Natural killer cell treated with Interleukin-12 subunit alpha and Interleukin-12 subunit beta and Interleukin-15 and Interleukin-18, amount 100 ng/mL, for 72 hours (primary cell): ENCODE measurements at regions not wholly inside any gene's neighbourhood (a gene's known extent, or its start where the extent isn't known, plus 50 kb on each side); places are given as distances from the start of the nearest gene placed in this dataset.
"Not testable (repeated sequence)": the region's sequence is repeated elsewhere in the genome, so short reads cannot be mapped to it uniquely, and the experiment has no call there.

ENCODE experiments used
- ATAC-seq, 2 donors: fragments of 150-1000 bp; cut with Tn5 transposase in 1 of 2; sonication (Bioruptor Pico), chemical (Tn5 transposase) in 1 of 2; 2 replicates each; pipeline ENCODE4 v1.10.0; 2021
- DNase-seq: peaks from one replicate; pipeline ENCODE4 v3.0.0; 2022; ENCODE audit warnings: low spot score
- H3K27ac Mint-ChIP-seq, 2 donors: 1 replicate in 1 of 2; 2 replicates in 1 of 2; pipeline ENCODE4 v1.8.0; 2022; ENCODE audit warnings: mixed read lengths in 2 of 2, mild to moderate bottlenecking in 1 of 2, moderate library complexity in 1 of 2
- H3K27me3 Mint-ChIP-seq, 2 donors: 1 replicate in 1 of 2; 2 replicates in 1 of 2; pipeline ENCODE4 v1.8.0; 2022; ENCODE audit warnings: mixed read lengths in 2 of 2
- H3K36me3 Mint-ChIP-seq: one replicate; pipeline ENCODE4 v1.8.0; 2022; ENCODE audit warnings: mixed read lengths
- H3K4me1 Mint-ChIP-seq, 2 donors: 1 replicate in 1 of 2; 2 replicates in 1 of 2; pipeline ENCODE4 v1.8.0; 2022; ENCODE audit warnings: low read depth in 2 of 2, mixed read lengths in 2 of 2, mild to moderate bottlenecking in 1 of 2
- H3K4me3 Mint-ChIP-seq: one replicate; pipeline ENCODE4 v1.8.0; 2022; ENCODE audit warnings: mixed read lengths
- H3K9me3 Mint-ChIP-seq: 2 replicates; pipeline ENCODE4 v1.8.0; 2022; ENCODE audit warnings: mixed read lengths

DNA sequence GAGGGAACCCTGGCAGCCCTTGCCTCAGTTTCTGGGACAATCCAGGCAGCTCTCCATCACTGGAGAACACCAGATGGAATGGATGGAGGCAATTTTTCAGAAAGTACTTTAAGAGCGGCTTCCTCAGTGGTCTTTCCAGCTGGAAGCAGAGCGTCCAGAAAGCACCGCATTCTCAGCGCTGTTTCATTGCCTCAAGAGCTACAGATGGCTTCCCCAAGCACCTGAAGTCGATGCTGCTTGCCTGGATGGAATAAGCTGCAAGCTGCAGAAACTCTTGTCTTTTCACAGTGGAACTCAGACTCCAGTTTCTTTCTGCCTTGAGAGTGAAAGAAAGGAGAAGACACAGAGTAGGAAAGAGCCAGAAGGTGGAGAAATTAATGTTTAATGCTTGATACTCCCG is 766.9 kb downstream of the TDRD15 start:
- ATAC-seq (no peak), DNase-seq (no peak)
- H3K9me3 Mint-ChIP-seq, result peaks cover 21% of the 10 kb centered on the region
- no peaks in the 10 kb centered on the region for H3K27me3 Mint-ChIP-seq
- no peak overlapping the region for H3K27ac Mint-ChIP-seq
- H3K4me3 Mint-ChIP-seq, result no peak overlapping the region
- no peaks in the 10 kb centered on the region for H3K4me1 Mint-ChIP-seq
- H3K36me3 Mint-ChIP-seq, result peaks cover 16% of the 10 kb centered on the region

DNA sequence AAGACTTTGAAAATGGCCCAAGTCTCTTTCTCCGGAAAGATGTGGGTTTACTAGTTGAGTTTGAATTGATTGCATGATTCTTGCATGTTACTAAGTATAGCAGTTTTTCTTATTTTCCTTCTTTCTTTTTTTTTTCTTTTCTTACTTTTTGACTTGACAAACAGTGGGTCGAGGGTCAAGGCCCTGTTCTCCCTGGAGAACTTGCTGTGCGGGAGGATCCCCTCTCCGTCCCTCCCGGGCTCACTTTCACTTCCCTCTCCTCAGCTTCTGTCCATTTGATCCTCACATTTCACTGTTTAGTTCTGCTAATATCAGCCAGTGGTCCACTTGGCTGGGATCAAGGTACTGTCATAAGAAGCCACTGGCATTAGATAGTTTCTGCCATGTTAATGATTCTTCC is 767.4 kb downstream of the TDRD15 start:
- ATAC-seq (no peak), DNase-seq (no peak)
- H3K36me3 Mint-ChIP-seq, result peaks cover 12% of the 10 kb centered on the region
- peaks cover 18% of the 10 kb centered on the region for H3K9me3 Mint-ChIP-seq
- H3K4me3 Mint-ChIP-seq, result no peak overlapping the region
- H3K27ac Mint-ChIP-seq, result no peak overlapping the region
- H3K27me3 Mint-ChIP-seq, result no peaks in the 10 kb centered on the region
- H3K4me1 Mint-ChIP-seq, result no peaks in the 10 kb centered on the region

DNA sequence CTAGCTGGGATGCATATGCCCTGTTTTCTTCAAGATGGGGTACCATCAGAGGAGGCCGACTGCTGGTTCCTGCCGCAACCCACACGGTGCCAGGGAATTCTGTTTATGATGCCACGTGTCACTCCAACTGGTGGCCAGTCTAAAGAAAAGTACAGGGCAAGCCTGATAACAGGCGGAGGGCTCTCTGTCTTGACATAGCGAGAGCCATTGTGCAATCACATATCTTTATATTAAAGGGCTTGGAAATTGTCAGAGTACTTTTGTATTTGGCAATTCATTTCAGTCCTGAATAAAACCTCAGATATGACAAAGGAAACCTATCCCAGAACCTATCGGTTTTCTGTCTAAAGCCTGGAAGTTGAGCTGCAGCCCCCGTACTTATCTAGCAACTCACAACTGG is 768.4 kb downstream of the TDRD15 start:
- Mint-ChIP-seq H3K27me3 (no peaks in the 10 kb centered on the region), H3K27ac (no peak overlapping the region), H3K4me1 (no peaks in the 10 kb centered on the region), H3K9me3 (peaks cover 10% of the 10 kb centered on the region), H3K36me3 (peaks cover 2% of the 10 kb centered on the region), H3K4me3 (no peak overlapping the region)
- DNase-seq (no peak), ATAC-seq (no peak)

DNA sequence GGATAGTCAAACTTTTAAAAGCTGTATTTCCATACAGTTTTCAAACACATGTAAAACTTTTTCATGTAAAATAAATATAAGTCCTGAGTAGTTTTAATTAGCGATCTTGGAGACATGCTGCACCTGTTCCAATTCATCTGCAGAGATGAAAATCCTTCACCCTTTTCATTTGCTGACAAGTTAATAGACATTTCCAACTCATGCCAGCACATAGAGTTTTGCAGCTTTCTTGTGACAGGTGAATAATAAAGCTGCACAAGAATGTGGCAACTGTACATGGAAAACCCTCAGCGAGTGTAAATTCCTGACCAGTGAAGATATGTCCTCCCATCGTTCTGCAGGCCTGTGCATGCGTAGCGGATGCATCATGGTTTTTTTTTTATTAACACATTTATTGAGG is 771.4 kb downstream of the TDRD15 start:
- H3K4me1 Mint-ChIP-seq, result no peaks in the 10 kb centered on the region
- ATAC-seq, result no peak
- no peak for DNase-seq
- no peak overlapping the region for H3K27ac Mint-ChIP-seq
- H3K36me3 Mint-ChIP-seq, result peaks cover 6% of the 10 kb centered on the region
- no peak overlapping the region for H3K4me3 Mint-ChIP-seq
- H3K27me3 Mint-ChIP-seq, result no peaks in the 10 kb centered on the region
- H3K9me3 Mint-ChIP-seq, result peaks cover 11% of the 10 kb centered on the region

DNA sequence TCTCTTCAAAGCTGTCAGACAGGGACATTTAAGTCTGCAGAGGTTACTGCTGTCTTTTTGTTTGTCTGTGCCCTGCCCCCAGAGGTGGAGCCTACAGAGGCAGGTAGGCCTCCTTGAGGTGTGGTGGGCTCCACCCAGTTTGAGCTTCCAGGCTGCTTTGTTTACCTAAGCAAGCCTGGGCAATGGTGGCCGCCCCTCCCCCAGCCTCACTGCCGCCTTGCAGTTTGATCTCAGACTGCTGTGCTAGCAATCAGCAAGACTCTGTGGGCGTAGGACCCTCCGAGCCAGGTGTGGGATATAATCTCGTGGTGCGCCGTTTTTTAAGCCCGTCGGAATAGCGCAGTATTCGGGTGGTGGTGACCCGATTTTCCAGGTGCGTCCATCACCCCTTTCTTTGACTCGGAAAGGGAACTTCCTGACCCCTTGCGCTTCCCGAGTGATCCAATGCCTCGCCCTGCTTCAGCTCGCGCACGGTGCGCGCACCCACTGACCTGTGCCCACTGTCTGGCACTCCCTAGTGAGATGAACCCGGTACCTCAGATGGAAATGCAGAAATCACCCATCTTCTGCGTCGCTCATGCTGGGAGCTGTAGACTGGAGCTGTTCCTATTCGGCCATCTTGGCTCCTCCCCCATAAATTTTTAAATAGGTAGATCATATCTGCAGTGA is 785.1 kb downstream of the TDRD15 start:
- not testable (repeated sequence) for H3K27me3 Mint-ChIP-seq, ATAC-seq, H3K36me3 Mint-ChIP-seq, H3K4me1 Mint-ChIP-seq, H3K27ac Mint-ChIP-seq, DNase-seq, H3K4me3 Mint-ChIP-seq
- H3K9me3 Mint-ChIP-seq, result peaks cover 13% of the 10 kb centered on the region

DNA sequence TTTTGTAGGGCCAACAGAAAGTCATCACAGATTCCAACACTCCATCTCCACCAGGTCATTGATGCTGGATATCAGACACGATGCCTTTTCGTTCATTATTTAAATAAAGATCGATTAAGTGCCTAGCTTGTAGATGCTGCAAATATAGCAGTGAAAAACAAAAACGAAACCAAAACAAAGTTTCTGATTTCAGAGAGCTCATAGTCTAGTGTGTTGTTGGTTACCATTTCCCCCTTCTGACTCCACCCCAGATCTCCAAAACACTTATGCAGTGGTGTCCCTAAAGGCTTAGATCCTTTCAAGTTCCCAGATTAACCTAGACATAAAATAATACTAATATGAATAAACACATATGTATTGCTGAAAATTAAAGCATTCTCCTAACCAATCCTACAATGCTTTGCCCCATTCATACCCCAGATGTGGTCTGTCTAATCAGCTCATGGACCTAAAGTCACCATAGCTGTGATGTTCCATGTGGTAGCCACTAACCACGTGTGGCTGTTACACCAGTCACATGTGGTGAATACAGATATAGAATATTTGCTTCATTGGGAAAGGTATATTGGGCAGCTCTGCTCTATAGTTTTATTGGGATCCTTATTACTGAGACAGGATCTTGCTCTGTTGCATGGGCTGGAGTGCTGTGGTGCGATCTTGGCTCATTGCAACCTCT is 787.2 kb downstream of the TDRD15 start:
- H3K36me3 Mint-ChIP-seq, result peaks cover 5% of the 10 kb centered on the region
- no peak for ATAC-seq

DNA sequence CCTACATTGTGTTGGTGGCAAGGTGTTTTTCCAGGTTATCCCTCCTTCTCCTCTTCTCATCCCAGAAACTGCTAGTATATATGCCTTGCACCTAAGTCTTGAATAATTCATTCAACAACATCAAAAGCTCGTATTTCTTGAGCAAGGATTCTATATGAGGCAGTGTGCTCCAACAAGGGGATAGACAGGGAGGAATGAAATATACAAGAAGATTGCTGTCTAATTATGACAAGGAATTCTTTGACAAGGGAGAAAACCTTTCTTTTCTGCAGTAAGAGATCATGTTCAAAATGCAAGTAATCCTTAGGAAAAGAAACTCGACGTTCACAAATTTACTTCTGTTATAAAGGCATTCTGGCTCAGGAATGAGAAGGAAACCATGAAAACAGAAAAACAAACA is 788.6 kb downstream of the TDRD15 start:
- Mint-ChIP-seq H3K4me3 (no peak overlapping the region), H3K27ac (no peak overlapping the region), H3K4me1 (no peaks in the 10 kb centered on the region), H3K9me3 (peaks cover 18% of the 10 kb centered on the region), H3K36me3 (peaks cover 5% of the 10 kb centered on the region), H3K27me3 (no peaks in the 10 kb centered on the region)
- DNase-seq (no peak), ATAC-seq (no peak)

More for the DNA sequence above, 787.2 kb downstream of the TDRD15 start:
- H3K4me3 Mint-ChIP-seq, result no peak overlapping the region
- DNase-seq, result no peak
- H3K27me3 Mint-ChIP-seq, result no peaks in the 10 kb centered on the region
- no peak overlapping the region for H3K27ac Mint-ChIP-seq
- H3K9me3 Mint-ChIP-seq, result peaks cover 13% of the 10 kb centered on the region
- no peaks in the 10 kb centered on the region for H3K4me1 Mint-ChIP-seq

DNA sequence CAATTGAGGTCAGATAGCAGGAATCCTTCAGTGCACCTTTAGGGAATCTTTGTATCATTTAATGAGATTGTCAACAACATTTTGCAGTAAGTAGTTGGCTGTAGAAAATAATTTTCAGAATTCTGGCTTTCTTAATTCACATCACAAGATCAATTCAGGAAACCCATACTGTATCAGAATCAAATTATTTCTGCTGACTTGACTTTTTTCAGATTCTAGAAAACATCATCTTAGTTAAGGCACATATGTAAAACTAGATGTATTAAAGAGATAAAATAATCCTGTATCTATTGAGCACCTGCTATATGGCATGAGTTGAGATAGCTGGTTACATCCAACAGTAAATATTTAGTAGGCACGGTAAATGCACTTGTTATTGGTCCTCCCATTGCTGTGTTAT is 791.4 kb downstream of the TDRD15 start:
- ATAC-seq (no peak), DNase-seq (no peak)
- Mint-ChIP-seq H3K4me1 (no peaks in the 10 kb centered on the region), H3K27ac (no peak overlapping the region), H3K36me3 (peaks cover 5% of the 10 kb centered on the region), H3K9me3 (peaks cover 18% of the 10 kb centered on the region), H3K27me3 (no peaks in the 10 kb centered on the region), H3K4me3 (no peak overlapping the region)

DNA sequence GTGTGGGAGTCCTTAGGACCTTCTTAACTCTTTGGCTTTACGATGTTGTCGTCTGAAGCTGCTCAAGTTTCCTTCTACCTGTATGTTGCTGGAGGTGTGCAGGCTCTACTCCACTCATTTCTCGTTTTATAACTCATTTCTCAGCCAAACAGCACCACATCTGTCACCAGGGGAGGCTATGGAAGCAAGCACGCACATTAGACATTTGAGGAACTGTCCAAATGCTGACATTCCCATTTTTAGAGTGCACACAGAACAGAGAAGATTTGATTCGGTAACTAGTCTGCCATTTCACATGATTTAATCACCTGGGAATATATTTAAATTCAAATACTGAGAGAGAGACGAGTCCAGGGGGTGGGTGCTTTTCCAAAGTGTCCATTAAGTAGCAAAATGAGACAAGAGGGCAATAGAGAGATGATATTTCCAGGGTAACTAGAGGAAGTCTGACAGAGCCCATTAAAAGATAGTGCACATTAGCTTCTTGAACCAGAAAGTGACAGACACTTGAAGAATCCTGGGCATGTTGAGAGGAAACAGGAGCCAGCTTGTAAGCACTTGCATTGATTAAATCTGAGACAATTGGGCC is 793.3 kb downstream of the TDRD15 start:
- Mint-ChIP-seq H3K36me3 (peaks cover 5% of the 10 kb centered on the region), H3K4me3 (no peak overlapping the region), H3K27ac (no peak overlapping the region), H3K4me1 (no peaks in the 10 kb centered on the region), H3K27me3 (no peaks in the 10 kb centered on the region), H3K9me3 (peaks cover 8% of the 10 kb centered on the region)
- ATAC-seq (no peak), DNase-seq (no peak)

DNA sequence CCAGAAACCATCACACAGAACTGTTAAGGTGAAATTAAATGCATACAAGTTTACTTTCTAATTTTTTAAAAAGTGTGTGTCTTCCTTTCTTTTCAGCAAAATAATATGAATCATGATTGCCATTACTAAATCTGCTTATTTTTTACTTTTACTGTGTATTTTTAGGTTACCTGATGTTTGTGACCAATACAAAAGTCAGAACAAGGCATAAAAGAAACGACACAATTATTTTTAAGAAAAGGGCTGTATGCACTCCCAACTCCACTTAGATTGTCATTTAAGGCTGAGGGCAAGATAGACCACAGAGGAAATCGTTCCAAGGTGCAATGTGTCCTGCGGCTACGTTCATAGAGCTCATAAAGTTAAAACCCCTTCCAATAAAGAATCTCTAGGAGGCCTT is 797.0 kb downstream of the TDRD15 start:
- H3K4me1 Mint-ChIP-seq, result no peaks in the 10 kb centered on the region
- DNase-seq (no peak), ATAC-seq (no peak)
- H3K27me3 Mint-ChIP-seq, result no peaks in the 10 kb centered on the region
- no peak overlapping the region for H3K4me3 Mint-ChIP-seq
- no peaks in the 10 kb centered on the region for H3K36me3 Mint-ChIP-seq
- no peak overlapping the region for H3K27ac Mint-ChIP-seq
- H3K9me3 Mint-ChIP-seq, result peaks cover 8% of the 10 kb centered on the region

DNA sequence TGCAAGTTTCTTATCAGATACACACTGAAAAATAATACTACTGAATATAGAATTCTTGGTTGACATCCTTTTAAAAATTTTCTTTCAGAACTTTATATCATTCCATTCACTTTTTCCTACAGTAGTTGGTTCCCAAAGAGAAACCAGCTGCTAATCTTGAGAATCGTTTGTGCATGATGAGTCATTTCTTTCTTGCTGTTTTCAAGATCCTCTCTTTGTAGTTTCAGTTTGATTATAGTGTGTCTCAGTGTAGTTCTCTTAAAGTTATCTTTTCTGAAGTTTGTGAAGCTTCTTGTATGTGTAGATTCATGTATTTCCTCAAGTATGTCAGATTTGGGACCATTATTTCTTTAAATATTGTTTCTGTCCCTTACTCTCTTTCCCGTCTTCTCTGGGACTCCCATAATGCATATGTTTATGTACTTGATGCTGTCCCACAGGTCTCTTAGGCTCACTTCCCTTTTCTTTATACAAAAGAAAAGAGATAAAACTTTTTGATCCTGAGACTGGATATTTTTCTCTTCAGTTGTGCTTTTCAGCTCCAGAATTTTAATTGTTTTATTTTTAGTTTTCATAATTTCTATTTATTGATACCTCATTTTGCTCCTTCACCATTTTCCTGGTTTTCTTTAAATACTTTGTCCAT is 801.0 kb downstream of the TDRD15 start:
- ATAC-seq (no peak), DNase-seq (no peak)
- Mint-ChIP-seq H3K27ac (no peak overlapping the region), H3K27me3 (no peaks in the 10 kb centered on the region), H3K4me3 (no peak overlapping the region), H3K9me3 (peaks cover 16% of the 10 kb centered on the region), H3K4me1 (no peaks in the 10 kb centered on the region), H3K36me3 (peaks cover 5% of the 10 kb centered on the region)

DNA sequence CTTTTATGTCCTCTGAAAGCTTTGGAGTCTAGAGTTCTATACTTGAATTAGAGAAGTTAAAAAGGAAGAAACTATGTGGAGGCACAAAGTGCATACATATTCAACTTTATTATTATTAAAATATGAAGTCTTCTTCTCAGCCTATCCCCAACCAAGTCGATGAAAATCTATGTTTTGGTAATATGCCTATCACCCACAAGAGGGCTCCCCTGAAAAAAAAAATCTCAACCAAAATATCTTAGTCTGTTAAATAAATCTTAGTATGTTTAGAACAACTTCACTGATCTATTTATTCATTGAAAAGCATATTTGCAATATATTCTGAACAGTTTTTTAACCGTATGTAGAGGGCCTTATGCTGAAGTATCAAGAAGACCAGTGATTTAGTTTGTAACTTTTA is 804.5 kb downstream of the TDRD15 start:
- DNase-seq (no peak), ATAC-seq (no peak)
- Mint-ChIP-seq H3K9me3 (peaks cover 17% of the 10 kb centered on the region), H3K36me3 (peaks cover 5% of the 10 kb centered on the region), H3K27me3 (no peaks in the 10 kb centered on the region), H3K4me1 (no peaks in the 10 kb centered on the region), H3K27ac (no peak overlapping the region), H3K4me3 (no peak overlapping the region)

DNA sequence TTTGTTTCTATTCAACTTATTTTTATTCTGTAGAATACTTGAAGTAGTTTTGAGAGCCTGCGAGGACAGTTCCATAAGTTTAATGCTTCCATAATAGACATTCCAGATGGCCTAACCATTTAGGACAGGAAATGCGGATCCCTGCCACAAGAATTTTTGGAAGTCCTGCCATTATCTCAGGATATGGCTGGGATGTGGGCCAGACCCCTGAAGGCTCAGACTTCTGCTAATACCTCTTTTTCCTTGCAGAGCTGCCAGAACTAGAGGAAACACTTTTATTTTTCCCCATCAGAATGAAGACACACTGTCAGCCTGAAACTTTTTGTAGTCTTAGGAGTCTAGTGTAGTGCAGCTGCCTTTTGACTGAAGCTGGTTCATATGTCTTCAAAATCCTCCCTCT is 806.5 kb downstream of the TDRD15 start:
- DNase-seq (no peak), ATAC-seq (no peak)
- Mint-ChIP-seq H3K27ac (no peak overlapping the region), H3K4me3 (no peak overlapping the region), H3K4me1 (no peaks in the 10 kb centered on the region), H3K36me3 (peaks cover 5% of the 10 kb centered on the region), H3K27me3 (no peaks in the 10 kb centered on the region), H3K9me3 (peaks cover 17% of the 10 kb centered on the region)

DNA sequence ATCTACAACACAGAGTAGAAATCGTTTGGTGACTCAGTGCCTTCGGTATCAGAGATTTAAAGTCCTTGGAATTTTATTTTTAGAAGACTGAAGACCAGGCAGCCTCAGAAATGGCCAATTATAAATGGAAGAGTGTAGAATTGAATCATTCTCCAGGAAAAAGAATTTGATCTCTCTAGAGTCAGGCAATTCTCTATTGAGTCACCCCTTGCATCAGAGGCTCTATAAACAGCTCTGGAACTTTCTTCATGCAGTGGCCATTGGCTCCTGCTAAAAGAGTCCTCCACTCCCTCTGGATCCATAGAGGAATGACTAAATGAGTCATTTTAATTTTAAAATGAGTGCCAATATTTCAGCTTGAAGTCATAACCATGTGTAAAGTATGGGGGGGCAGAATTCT is 816.2 kb downstream of the TDRD15 start:
- DNase-seq, result no peak
- Mint-ChIP-seq H3K27ac (no peak overlapping the region), H3K36me3 (no peaks in the 10 kb centered on the region)

More for the DNA sequence above, 816.2 kb downstream of the TDRD15 start:
- Mint-ChIP-seq H3K27me3 (no peaks in the 10 kb centered on the region), H3K4me3 (no peak overlapping the region), H3K9me3 (peaks cover 14% of the 10 kb centered on the region), H3K4me1 (no peaks in the 10 kb centered on the region)
- no peak for ATAC-seq
